Retinal pigment epithelial cell (primary cell): ENCODE measurements at regions not wholly inside any gene's neighbourhood (a gene's known extent, or its start where the extent isn't known, plus 50 kb on each side); places are given as distances from the start of the nearest gene placed in this dataset.

Experiments used
- DNase-seq: peaks from one replicate; pipeline ENCODE4 v3.0.0-alpha.2; 2010; ENCODE audit warnings: low read depth
- H3K4me3 ChIP-seq: 2 replicates; pipeline ENCODE4 v1.5.1; 2011; ENCODE audit warnings: mild to moderate bottlenecking, low read length, control low read depth, moderate library complexity
- CTCF ChIP-seq: conservative IDR thresholded peaks from 2 replicates; pipeline ENCODE4 v1.5.1; 2011; ENCODE audit warnings: low read depth, low read length, control low read depth, inconsistent platforms

- DNase-seq, result no peak
- no peak for TF ChIP-seq CTCF
- H3K4me3 ChIP-seq, result no peak overlapping the region
Measured at GRCh38 chr13:54287062-54287764, 1258.6 kb downstream of the OLFM4 start.

GRCh38 chr13:54301085-54301484 is 1272.5 kb downstream of the OLFM4 start:
- TF ChIP-seq CTCF, result no peak
- H3K4me3 ChIP-seq, result no peak overlapping the region
- no peak for DNase-seq

- no peak for TF ChIP-seq CTCF
- no peak overlapping the region for H3K4me3 ChIP-seq
- no peak for DNase-seq
Measured at GRCh38 chr13:54305377-54305776, 1276.8 kb downstream of the OLFM4 start.

GRCh38 chr13:54312885-54313284 is 1284.3 kb downstream of the OLFM4 start:
- no peak for TF ChIP-seq CTCF
- no peak overlapping the region for H3K4me3 ChIP-seq
- DNase-seq, result no peak

- no peak for TF ChIP-seq CTCF
- DNase-seq, result no peak
- no peak overlapping the region for H3K4me3 ChIP-seq
Measured at GRCh38 chr13:54317722-54318121, 1289.1 kb downstream of the OLFM4 start.

- H3K4me3 ChIP-seq, result no peak overlapping the region
- TF ChIP-seq CTCF, result no peak
- DNase-seq, result no peak
Measured at GRCh38 chr13:54337540-54337939, 1308.9 kb downstream of the OLFM4 start.

GRCh38 chr13:54347531-54347930 is 1318.9 kb downstream of the OLFM4 start:
- H3K4me3 ChIP-seq, result no peak overlapping the region
- no peak for DNase-seq
- TF ChIP-seq CTCF, result no peak
